PC-3 (cell line): ENCODE measurements at regions not wholly inside any gene's neighbourhood (a gene's known extent, or its start where the extent isn't known, plus 50 kb on each side); places are given as distances from the start of the nearest gene placed in this dataset.

Experiments
- ATAC-seq: fragments of 200-7000 bp; cut with Tn5 transposase; 2 replicates; pipeline ENCODE4 v1.9.1; 2020; ENCODE audit warnings: mild to moderate bottlenecking, moderate library complexity
- BruUV-seq: library from RNA; stranded (reverse); fragments of 400-500 nt; replicated peaks from 2 replicates; lab custom pipeline; 2021; lab: Mats Ljungman, UMichigan
- CTCF ChIA-PET: fragments of 300-600 bp; sonication (Branson Sonifier 250); formaldehyde crosslinking; loops from one replicate; lab custom pipeline; 2022; ENCODE audit warnings: antibody characterized with exemption; lab: Charles Lee
- POLR2A ChIA-PET: fragments of 300-600 bp; sonication (Branson Sonifier 250); formaldehyde crosslinking; loops from one replicate; lab custom pipeline; 2022; ENCODE audit warnings: antibody characterized with exemption; ENCODE audit not compliant: unreplicated experiment; lab: Charles Lee
- DNase-seq: peaks from one replicate; pipeline ENCODE4 v3.0.0-alpha.2; 2015
- H2AFZ ChIP-seq: fragments of 300-600 bp; sonication (generic); 2 replicates; pipeline ENCODE4 v1.6.0; 2016; ENCODE audit warnings: antibody characterized with exemption, low read length
- H3F3A ChIP-seq: fragments of 300-600 bp; sonication (generic); one replicate; pipeline ENCODE4 v1.6.0; 2017; ENCODE audit warnings: antibody characterized with exemption, low read length, control low read depth, mild to moderate bottlenecking; ENCODE audit not compliant: unreplicated experiment
- H3K27ac ChIP-seq: fragments of 300-600 bp; sonication (generic); 2 replicates; pipeline ENCODE4 v1.5.1; 2016; ENCODE audit warnings: mild to moderate bottlenecking, low read length
- H3K27me3 ChIP-seq: fragments of 300-600 bp; sonication (generic); 2 replicates; pipeline ENCODE4 v1.6.1; 2016; ENCODE audit warnings: low read length, mixed read lengths
- H3K36me3 ChIP-seq: fragments of 300-600 bp; sonication (generic); 2 replicates; pipeline ENCODE4 v1.6.1; 2016; ENCODE audit warnings: low read depth, mixed run types, low read length, mixed read lengths
- H3K4me1 ChIP-seq: fragments of 300-600 bp; sonication (generic); 2 replicates; pipeline ENCODE4 v1.5.1; 2016; ENCODE audit warnings: low read length; ENCODE audit not compliant: insufficient read depth
- H3K4me2 ChIP-seq: fragments of 300-600 bp; sonication (generic); 2 replicates; pipeline ENCODE4 v1.6.0; 2016; ENCODE audit warnings: low read length
- H3K4me3 ChIP-seq: fragments of 300-600 bp; sonication (generic); 2 replicates; pipeline ENCODE4 v1.5.1; 2016; ENCODE audit warnings: mild to moderate bottlenecking, low read length, mixed read lengths
- H3K79me2 ChIP-seq: fragments of 300-600 bp; sonication (generic); 2 replicates; pipeline ENCODE4 v1.6.1; 2017; ENCODE audit warnings: low read length, mixed read lengths
- H3K9ac ChIP-seq: fragments of 300-600 bp; sonication (generic); 2 replicates; pipeline ENCODE4 v1.6.0; 2016; ENCODE audit warnings: mild to moderate bottlenecking, low read length
- H3K9me2 ChIP-seq: fragments of 300-600 bp; sonication (generic); replicated peaks from 2 replicates; pipeline ENCODE4 v1.6.1; 2016; ENCODE audit warnings: mixed run types, low read length, mixed read lengths
- H3K9me3 ChIP-seq: fragments of 300-600 bp; sonication (generic); 2 replicates; pipeline ENCODE4 v1.6.1; 2016; ENCODE audit warnings: low read length, mixed read lengths
- H4K20me1 ChIP-seq: fragments of 300-600 bp; sonication (generic); 2 replicates; pipeline ENCODE4 v1.6.1; 2016; ENCODE audit warnings: low read length, mixed read lengths
- EZH2 ChIP-seq: fragments of 300-600 bp; sonication (generic); IDR thresholded peaks from one replicate; pipeline ENCODE4 v1.6.1; 2017; ENCODE audit warnings: antibody characterized with exemption, mild to moderate bottlenecking, low read length; ENCODE audit not compliant: unreplicated experiment
- EZH2phosphoT487 ChIP-seq: fragments of 300-600 bp; sonication (generic); IDR thresholded peaks from 2 replicates; pipeline ENCODE4 v1.6.1; 2018; ENCODE audit warnings: mild to moderate bottlenecking, antibody characterized with exemption, low read length, borderline replicate concordance
- intact Hi-C: fragments of 100-400 bp; cut with micrococcal nuclease; formaldehyde crosslinking; loops from 2 replicates; pipeline ENCODE4 v1.9.0; 2023
- TF ChIP-seq, protein P1 (sequence below): fragments of 300-600 bp; sonication (generic); conservative IDR thresholded peaks from 2 replicates; pipeline ENCODE4 v1.5.1; 2017; ENCODE audit warnings: antibody characterized with exemption, low read depth, mild to moderate bottlenecking, low read length

DNA sequence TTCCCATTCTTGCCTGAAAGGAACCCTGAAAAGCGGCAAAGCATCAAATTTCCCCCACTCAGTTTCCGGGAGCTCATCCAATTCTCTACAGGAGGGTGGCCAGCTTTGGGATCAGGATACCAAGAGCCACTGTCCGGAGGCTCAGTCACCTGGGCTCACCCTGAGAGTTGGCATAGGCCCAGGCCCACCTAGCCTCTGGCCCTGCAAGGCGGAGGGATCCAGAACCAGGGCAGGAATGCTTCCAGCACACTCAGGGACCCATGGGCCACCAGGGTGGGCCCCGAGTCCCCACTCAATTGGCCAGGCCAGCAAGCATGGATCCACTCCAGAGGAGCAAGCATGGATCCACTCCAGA lies 432.9 kb upstream of the MYT1L start:
- Histone ChIP-seq H3F3A (no peaks in the 10 kb centered on the region), H3K9ac (no peak overlapping the region), H4K20me1 (no peaks in the 10 kb centered on the region), H3K9me3 (no peaks in the 10 kb centered on the region), H3K36me3 (no peaks in the 10 kb centered on the region), H3K4me2 (no peak overlapping the region), H3K27ac (no peak overlapping the region), H3K27me3 (no peaks in the 10 kb centered on the region), H2AFZ (no peak overlapping the region), H3K4me3 (no peak overlapping the region), H3K4me1 (no peaks in the 10 kb centered on the region), H3K9me2 (no peaks in the 10 kb centered on the region), H3K79me2 (no peaks in the 10 kb centered on the region)
- intact Hi-C loops: no loop called here
- no TSS peak for BruUV-seq
- CTCF ChIA-PET: no interaction called here
- POLR2A ChIA-PET: no interaction called here
- no peak for ATAC-seq
- TF ChIP-seq EZH2phosphoT487 (no peak), EZH2 (no peak)
- TF ChIP-seq, protein P1, sequence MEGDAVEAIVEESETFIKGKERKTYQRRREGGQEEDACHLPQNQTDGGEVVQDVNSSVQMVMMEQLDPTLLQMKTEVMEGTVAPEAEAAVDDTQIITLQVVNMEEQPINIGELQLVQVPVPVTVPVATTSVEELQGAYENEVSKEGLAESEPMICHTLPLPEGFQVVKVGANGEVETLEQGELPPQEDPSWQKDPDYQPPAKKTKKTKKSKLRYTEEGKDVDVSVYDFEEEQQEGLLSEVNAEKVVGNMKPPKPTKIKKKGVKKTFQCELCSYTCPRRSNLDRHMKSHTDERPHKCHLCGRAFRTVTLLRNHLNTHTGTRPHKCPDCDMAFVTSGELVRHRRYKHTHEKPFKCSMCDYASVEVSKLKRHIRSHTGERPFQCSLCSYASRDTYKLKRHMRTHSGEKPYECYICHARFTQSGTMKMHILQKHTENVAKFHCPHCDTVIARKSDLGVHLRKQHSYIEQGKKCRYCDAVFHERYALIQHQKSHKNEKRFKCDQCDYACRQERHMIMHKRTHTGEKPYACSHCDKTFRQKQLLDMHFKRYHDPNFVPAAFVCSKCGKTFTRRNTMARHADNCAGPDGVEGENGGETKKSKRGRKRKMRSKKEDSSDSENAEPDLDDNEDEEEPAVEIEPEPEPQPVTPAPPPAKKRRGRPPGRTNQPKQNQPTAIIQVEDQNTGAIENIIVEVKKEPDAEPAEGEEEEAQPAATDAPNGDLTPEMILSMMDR: no peak
- no peak for DNase-seq

DNA sequence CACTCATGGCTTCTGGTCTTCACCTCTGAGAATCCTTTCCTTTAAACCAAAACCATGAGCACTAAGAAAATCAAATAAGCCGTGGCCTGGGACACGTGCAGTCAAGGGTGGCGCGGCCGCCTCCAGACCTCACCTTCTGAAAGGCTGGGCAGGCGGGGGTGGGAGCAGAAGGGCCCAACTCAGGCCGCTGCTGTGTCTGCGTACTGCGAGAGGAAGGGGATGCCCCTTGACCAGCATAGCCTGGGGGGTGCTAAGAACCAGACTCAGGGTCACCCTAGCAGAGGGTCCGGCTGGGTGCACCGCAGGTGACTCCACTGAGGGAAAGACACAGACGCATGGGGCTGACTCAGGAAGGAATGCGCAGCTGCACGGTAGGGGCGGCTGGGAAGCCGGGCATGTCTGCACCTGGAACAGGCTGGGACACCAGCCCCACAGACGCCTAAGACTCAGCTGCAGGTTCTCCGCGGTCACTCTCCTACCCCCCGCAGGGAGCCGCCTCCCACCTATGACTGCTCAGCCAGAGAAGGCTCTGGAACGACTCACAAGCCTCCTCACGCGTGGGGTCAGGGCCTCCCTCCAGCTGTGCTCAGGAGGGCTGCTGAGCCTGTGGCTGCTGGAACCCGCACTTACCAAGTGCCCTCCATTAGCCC lies 432.4 kb upstream of the MYT1L start:
- intact Hi-C loops: no loop called here
- Histone ChIP-seq H3K79me2 (no peaks in the 10 kb centered on the region), H3K9me2 (no peaks in the 10 kb centered on the region), H3F3A (no peaks in the 10 kb centered on the region), H3K4me2 (no peak overlapping the region), H4K20me1 (no peaks in the 10 kb centered on the region), H3K4me1 (no peaks in the 10 kb centered on the region), H2AFZ (no peak overlapping the region), H3K9ac (no peak overlapping the region), H3K9me3 (no peaks in the 10 kb centered on the region), H3K27me3 (no peaks in the 10 kb centered on the region), H3K4me3 (no peak overlapping the region), H3K27ac (no peak overlapping the region), H3K36me3 (no peaks in the 10 kb centered on the region)
- POLR2A ChIA-PET: no interaction called here
- ATAC-seq (no peak), DNase-seq (no peak)
- no TSS peak for BruUV-seq
- no peak for TF ChIP-seq EZH2phosphoT487
- TF ChIP-seq, protein P1: no peak
- TF ChIP-seq EZH2: no peak
- CTCF ChIA-PET: no interaction called here

DNA sequence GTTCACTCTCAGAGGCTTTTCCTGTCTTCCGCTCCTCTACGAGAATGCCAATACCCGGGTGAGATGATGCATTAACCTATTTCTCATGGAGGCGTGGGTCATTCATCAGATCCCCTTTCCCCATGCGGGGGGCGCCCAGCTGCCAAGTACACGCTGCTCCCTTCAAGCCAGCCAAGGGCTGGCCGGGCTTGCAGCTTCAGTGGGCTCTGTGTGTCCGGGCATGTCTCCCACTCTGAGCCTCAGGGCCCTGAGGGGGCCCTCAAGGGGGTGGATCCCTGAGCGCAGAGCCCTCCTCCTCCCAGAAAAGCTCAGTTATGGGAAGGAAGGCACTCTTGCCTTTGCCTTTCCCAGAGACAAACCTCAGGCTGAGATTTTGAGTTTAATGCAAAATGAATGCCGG lies 431.8 kb upstream of the MYT1L start:
- intact Hi-C loops: no loop called here
- Histone ChIP-seq H3K79me2 (no peaks in the 10 kb centered on the region), H3K9me3 (no peaks in the 10 kb centered on the region), H3K4me1 (no peaks in the 10 kb centered on the region), H3K27ac (no peak overlapping the region), H3K9ac (no peak overlapping the region), H3K4me3 (no peak overlapping the region), H4K20me1 (no peaks in the 10 kb centered on the region), H3F3A (no peaks in the 10 kb centered on the region), H3K4me2 (no peak overlapping the region), H2AFZ (no peak overlapping the region), H3K36me3 (no peaks in the 10 kb centered on the region), H3K9me2 (no peaks in the 10 kb centered on the region), H3K27me3 (no peaks in the 10 kb centered on the region)
- ATAC-seq (no peak), DNase-seq (no peak)
- TF ChIP-seq, protein P1: no peak
- TF ChIP-seq EZH2 (no peak), EZH2phosphoT487 (no peak)
- no TSS peak for BruUV-seq
- POLR2A ChIA-PET: no interaction called here
- CTCF ChIA-PET: no interaction called here
